DMS53 treated with DMSO at 0.1 percent for 48 hours (cell line): ENCODE measurements at regions not wholly inside any gene's neighbourhood (a gene's known extent, or its start where the extent isn't known, plus 50 kb on each side); places are given as distances from the start of the nearest gene placed in this dataset.

Experiments used
- DNase-seq: peaks from one replicate; lab custom pipeline; 2025; ENCODE audit not compliant: unreplicated experiment; lab: John Stamatoyannopoulos, UW

- DNase-seq: no peak
Measured at GRCh38 chr18:30562231-30562630, 480.3 kb downstream of the DSC3 start.

- DNase-seq: no peak
Measured at GRCh38 chr18:30556112-30556511, 486.4 kb downstream of the DSC3 start.

GRCh38 chr18:30545393-30545792, 497.1 kb downstream of the DSC3 start:
- DNase-seq: no peak

GRCh38 chr18:30544141-30544540, 498.4 kb downstream of the DSC3 start:
- no peak for DNase-seq

GRCh38 chr18:30533716-30534115, 508.8 kb downstream of the DSC3 start:
- DNase-seq: no peak

- no peak for DNase-seq
Measured at GRCh38 chr18:30527917-30528316, 514.6 kb downstream of the DSC3 start.

GRCh38 chr18:30527226-30527625, 515.3 kb downstream of the DSC3 start:
- DNase-seq: no peak

GRCh38 chr18:30522288-30522929, 520.1 kb downstream of the DSC3 start:
- DNase-seq: no peak

- no peak for DNase-seq
Measured at GRCh38 chr18:30514059-30514458, 528.5 kb downstream of the DSC3 start.

- no peak for DNase-seq
Measured at GRCh38 chr18:30512872-30513271, 529.7 kb downstream of the DSC3 start.

GRCh38 chr18:30510882-30511281, 531.7 kb downstream of the DSC3 start:
- DNase-seq: no peak

- no peak for DNase-seq
Measured at GRCh38 chr18:30501594-30501993, 540.9 kb downstream of the DSC3 start.

- DNase-seq: no peak
Measured at GRCh38 chr18:30500240-30500945, 542.1 kb downstream of the DSC3 start.

- no peak for DNase-seq
Measured at GRCh38 chr18:30499721-30500120, 542.8 kb downstream of the DSC3 start.

- DNase-seq: no peak
Measured at GRCh38 chr18:30492552-30493129, 549.9 kb downstream of the DSC3 start.

- DNase-seq: no peak
Measured at GRCh38 chr18:30491815-30492551, 550.6 kb downstream of the DSC3 start.

GRCh38 chr18:30489890-30490643, 552.5 kb downstream of the DSC3 start:
- no peak for DNase-seq

- no peak for DNase-seq
Measured at GRCh38 chr18:30487962-30488361, 554.6 kb downstream of the DSC3 start.

- DNase-seq: no peak
Measured at GRCh38 chr18:30486856-30487255, 555.7 kb downstream of the DSC3 start.

- DNase-seq: no peak
Measured at GRCh38 chr18:30485078-30485477, 557.5 kb downstream of the DSC3 start.

GRCh38 chr18:30481871-30482270, 560.7 kb downstream of the DSC3 start:
- DNase-seq: no peak
